HEK293 (cell line): ENCODE measurements at regions not wholly inside any gene's neighbourhood (a gene's known extent, or its start where the extent isn't known, plus 50 kb on each side); places are given as distances from the start of the nearest gene placed in this dataset.

ENCODE experiments used
- CTCF ChIA-PET: fragments of 350-600 bp; formaldehyde crosslinking; extraction: SDS; loops from one replicate; lab custom pipeline; 2021; ENCODE audit warnings: antibody characterized with exemption; lab: Yijun Ruan, JAX
- POLR2A ChIA-PET: fragments of 300-600 bp; formaldehyde crosslinking; extraction: SDS; loops from one replicate; lab custom pipeline; 2020; ENCODE audit warnings: antibody characterized with exemption, inconsistent platforms; lab: Yijun Ruan, JAX
- H3K27ac ChIP-seq: fragments of 200-500 bp; sonication (Bioruptor generic); 2 replicates; pipeline ENCODE4 v1.5.1; 2014; ENCODE audit warnings: low read depth, low read length, control low read depth, inconsistent platforms; ENCODE audit errors: extremely low read depth
- H3K36me3 ChIP-seq, 2 experiments: fragments of 200-500 bp in 1 of 2; sonication (Bioruptor generic) in 1 of 2; 1 replicate in 1 of 2; 2 replicates in 1 of 2; pipeline ENCODE4 v1.5.1; 2014 to 2017; ENCODE audit warnings: inconsistent platforms in 2 of 2, low read length in 2 of 2; ENCODE audit not compliant: control insufficient read depth in 2 of 2, insufficient read depth in 1 of 2
- H3K4me1 ChIP-seq: fragments of 200-500 bp; sonication (Bioruptor generic); 2 replicates; pipeline ENCODE4 v1.5.1; 2014; ENCODE audit warnings: mild to moderate bottlenecking, low read length, inconsistent platforms; ENCODE audit not compliant: control insufficient read depth, insufficient read depth
- H3K4me3 ChIP-seq: 2 replicates; pipeline ENCODE4 v1.5.1; 2011; ENCODE audit warnings: low read depth, mild to moderate bottlenecking, control low read depth, low read length, moderate library complexity
- H3K9me3 ChIP-seq: fragments of 200-500 bp; sonication (Bioruptor generic); 2 replicates; pipeline ENCODE4 v1.5.1; 2014; ENCODE audit warnings: low read depth, low read length, inconsistent platforms; ENCODE audit not compliant: control insufficient read depth, insufficient read depth
- BCL11A ChIP-seq: fragments of 450-650 bp; formaldehyde crosslinking; IDR thresholded peaks from 2 replicates; pipeline ENCODE4 v1.5.1; 2016; ENCODE audit warnings: low read depth, missing biosample characterization, missing genetic modification characterization
- BCL11B ChIP-seq: fragments of 450-650 bp; formaldehyde crosslinking; IDR thresholded peaks from 2 replicates; pipeline ENCODE4 v1.5.1; 2016; ENCODE audit warnings: low read depth, missing biosample characterization, missing genetic modification characterization
- GLI4 ChIP-seq: fragments of 450-650 bp; formaldehyde crosslinking; IDR thresholded peaks from 2 replicates; pipeline ENCODE4 v1.5.1; 2016; ENCODE audit warnings: missing biosample characterization, missing genetic modification characterization
- GLIS2 ChIP-seq: fragments of 450-650 bp; formaldehyde crosslinking; IDR thresholded peaks from 2 replicates; pipeline ENCODE4 v1.5.1; 2016; ENCODE audit warnings: missing biosample characterization, missing genetic modification characterization
- HOXC10 ChIP-seq: sonication (generic); formaldehyde crosslinking; IDR thresholded peaks from 2 replicates; pipeline ENCODE4 v1.8.1; 2023; ENCODE audit warnings: mild to moderate bottlenecking, missing genetic modification reagents
- OVOL3 ChIP-seq: fragments of 450-650 bp; formaldehyde crosslinking; IDR thresholded peaks from 2 replicates; pipeline ENCODE4 v1.5.1; 2016; ENCODE audit warnings: missing biosample characterization, missing genetic modification characterization
- SCRT2 ChIP-seq: fragments of 450-650 bp; formaldehyde crosslinking; IDR thresholded peaks from 2 replicates; pipeline ENCODE4 v1.5.1; 2016; ENCODE audit warnings: missing biosample characterization, missing genetic modification characterization
- TCF7L2 ChIP-seq: IDR thresholded peaks from 2 replicates; pipeline ENCODE4 v1.6.1; 2011; ENCODE audit warnings: low read depth, mild to moderate bottlenecking, inconsistent platforms, low read length, moderate library complexity, borderline replicate concordance
- WT1 ChIP-seq: fragments of 450-650 bp; formaldehyde crosslinking; IDR thresholded peaks from 2 replicates; pipeline ENCODE4 v1.5.1; 2016; ENCODE audit warnings: missing biosample characterization, missing genetic modification characterization
- YY1 ChIP-seq: fragments of 450-650 bp; formaldehyde crosslinking; IDR thresholded peaks from 2 replicates; pipeline ENCODE4 v1.5.1; 2018; ENCODE audit warnings: missing biosample characterization, missing genetic modification characterization
- ZBTB1 ChIP-seq: fragments of 450-650 bp; formaldehyde crosslinking; IDR thresholded peaks from 2 replicates; pipeline ENCODE4 v1.5.1; 2016; ENCODE audit warnings: missing biosample characterization, missing genetic modification characterization
- ZBTB20 ChIP-seq: fragments of 450-650 bp; formaldehyde crosslinking; IDR thresholded peaks from 2 replicates; pipeline ENCODE4 v1.5.1; 2016; ENCODE audit warnings: missing biosample characterization, missing genetic modification characterization
- ZBTB26 ChIP-seq: fragments of 450-650 bp; formaldehyde crosslinking; optimal IDR thresholded peaks from 2 replicates; pipeline ENCODE3; 2016; ENCODE audit warnings: missing biosample characterization, mild to moderate bottlenecking, missing genetic modification characterization
- ZFHX2 ChIP-seq: fragments of 450-650 bp; formaldehyde crosslinking; conservative IDR thresholded peaks from 2 replicates; pipeline ENCODE4 v1.5.1; 2016; ENCODE audit warnings: missing biosample characterization, missing genetic modification characterization
- ZNF121 ChIP-seq: fragments of 450-650 bp; formaldehyde crosslinking; IDR thresholded peaks from 2 replicates; pipeline ENCODE4 v1.5.1; 2016; ENCODE audit warnings: missing biosample characterization, missing genetic modification characterization
- ZNF155 ChIP-seq: fragments of 450-650 bp; formaldehyde crosslinking; IDR thresholded peaks from 2 replicates; pipeline ENCODE4 v1.5.1; 2016; ENCODE audit warnings: missing biosample characterization, missing genetic modification characterization
- ZNF174 ChIP-seq: fragments of 450-650 bp; formaldehyde crosslinking; IDR thresholded peaks from 2 replicates; pipeline ENCODE4 v1.5.0; 2017; ENCODE audit warnings: missing biosample characterization, mild to moderate bottlenecking, missing genetic modification characterization
- ZNF221 ChIP-seq: fragments of 450-650 bp; formaldehyde crosslinking; IDR thresholded peaks from 2 replicates; pipeline ENCODE4 v1.5.1; 2017; ENCODE audit warnings: missing biosample characterization, missing genetic modification characterization, borderline replicate concordance
- ZNF280C ChIP-seq: fragments of 450-650 bp; formaldehyde crosslinking; IDR thresholded peaks from 2 replicates; pipeline ENCODE4 v1.5.1; 2016; ENCODE audit warnings: missing biosample characterization, missing genetic modification characterization
- ZNF416 ChIP-seq: fragments of 450-650 bp; formaldehyde crosslinking; IDR thresholded peaks from 2 replicates; pipeline ENCODE4 v1.5.1; 2016; ENCODE audit warnings: missing biosample characterization, missing genetic modification characterization
- ZNF501 ChIP-seq: fragments of 450-650 bp; formaldehyde crosslinking; IDR thresholded peaks from 2 replicates; pipeline ENCODE4 v1.5.1; 2016; ENCODE audit warnings: missing biosample characterization, missing genetic modification characterization
- ZNF585B ChIP-seq: fragments of 450-650 bp; formaldehyde crosslinking; IDR thresholded peaks from 2 replicates; pipeline ENCODE4 v1.5.1; 2016; ENCODE audit warnings: missing biosample characterization, missing genetic modification characterization
- ZNF610 ChIP-seq: fragments of 450-650 bp; formaldehyde crosslinking; IDR thresholded peaks from 2 replicates; pipeline ENCODE4 v1.5.1; 2016; ENCODE audit warnings: missing biosample characterization, missing genetic modification characterization, borderline replicate concordance
- ZNF624 ChIP-seq: fragments of 450-650 bp; formaldehyde crosslinking; IDR thresholded peaks from 2 replicates; pipeline ENCODE4 v1.5.1; 2017; ENCODE audit warnings: missing biosample characterization, missing genetic modification characterization
- ZNF645 ChIP-seq: fragments of 450-650 bp; formaldehyde crosslinking; IDR thresholded peaks from 2 replicates; pipeline ENCODE4; 2016; ENCODE audit warnings: missing biosample characterization, missing genetic modification characterization
- ZNF677 ChIP-seq: fragments of 450-650 bp; IDR thresholded peaks from 2 replicates; pipeline ENCODE4 v1.5.0; 2018; ENCODE audit warnings: missing biosample characterization, mild to moderate bottlenecking, missing genetic modification characterization, moderate library complexity
- ZNF707 ChIP-seq: fragments of 450-650 bp; formaldehyde crosslinking; IDR thresholded peaks from 2 replicates; pipeline ENCODE4 v1.5.1; 2016; ENCODE audit warnings: missing biosample characterization, missing genetic modification characterization

- no peak for TF ChIP-seq ZNF610 (tag by site-specific recombination)
- TF ChIP-seq ZNF221: no peak
- no peak for TF ChIP-seq SCRT2 (tag by site-specific recombination)
- TF ChIP-seq BCL11A (tag by site-specific recombination): no peak
- TF ChIP-seq ZNF585B (tag by site-specific recombination): no peak
- TF ChIP-seq HOXC10 (CRISPR knock-in tag): no peak
- no peak for TF ChIP-seq ZBTB20 (tag by site-specific recombination)
- no peak for TF ChIP-seq GLI4 (tag by site-specific recombination)
- TF ChIP-seq TCF7L2: no peak
These were observed 82.6 kb upstream of the OXGR1 start (continued) for GRCh38 chr13:97076898-97077297.

- no peaks in the 10 kb centered on the region for H3K4me1 ChIP-seq
- H3K36me3 ChIP-seq: no peaks in the 10 kb centered on the region
- H3K27ac ChIP-seq: no peak overlapping the region
- no peak for TF ChIP-seq YY1 (tag by site-specific recombination)
- TF ChIP-seq ZNF155: no peak
- no peak for TF ChIP-seq WT1 (tag by site-specific recombination)
- TF ChIP-seq ZFHX2 (tag by site-specific recombination): no peak
- TF ChIP-seq ZNF645 (tag by site-specific recombination): no peak
- TF ChIP-seq ZBTB20 (tag by site-specific recombination): no peak
- TF ChIP-seq ZNF221: no peak
- TF ChIP-seq ZNF677 (tag by site-specific recombination): no peak
- no peak for TF ChIP-seq OVOL3 (tag by site-specific recombination)
- TF ChIP-seq GLIS2 (tag by site-specific recombination): no peak
- TF ChIP-seq ZNF121 (tag by site-specific recombination): no peak
- no peak for TF ChIP-seq ZNF280C (tag by site-specific recombination)
- no peak for TF ChIP-seq ZNF707 (tag by site-specific recombination)
- ChIA-PET POLR2A (no interaction called here), CTCF (interaction anchor here (0.9 kb wide), 1 partner anchor 283 kb away, joined by 3 read pairs; no protein-coding TSS in a partner anchor)
- H3K4me3 ChIP-seq: no peak overlapping the region
- no peaks in the 10 kb centered on the region for H3K9me3 ChIP-seq
These were observed 83.1 kb upstream of the OXGR1 start for GRCh38 chr13:97077341-97077740.

GRCh38 chr13:97079726-97080125 is 85.5 kb upstream of the OXGR1 start:
- H3K9me3 ChIP-seq: no peaks in the 10 kb centered on the region
- TF ChIP-seq ZNF174 (tag by site-specific recombination) (no peak), ZBTB1 (tag by site-specific recombination) (no peak), ZNF501 (no peak), ZNF416 (no peak), BCL11B (no peak), ZBTB26 (tag by site-specific recombination) (no peak), OVOL3 (tag by site-specific recombination) (no peak), ZNF624 (tag by site-specific recombination) (no peak)
- TF ChIP-seq, all 188 proteins: peak for 0
- Histone ChIP-seq H3K36me3 (no peaks in the 10 kb centered on the region), H3K27ac (no peak overlapping the region), H3K4me3 (no peak overlapping the region), H3K4me1 (no peaks in the 10 kb centered on the region)
- ChIA-PET CTCF (no interaction called here), POLR2A (no interaction called here)
